Panc1 (cell line): ENCODE measurements at regions not wholly inside any gene's neighbourhood (a gene's known extent, or its start where the extent isn't known, plus 50 kb on each side); places are given as distances from the start of the nearest gene placed in this dataset.

Source experiments
- CTCF ChIP-seq: fragments of 450-650 bp; IDR thresholded peaks from 2 replicates; pipeline ENCODE4 v1.5.1; 2017; ENCODE audit warnings: mild to moderate bottlenecking
- REST ChIP-seq, 2 experiments: IDR thresholded peaks; 2 replicates each; pipeline ENCODE4 v1.6.1; 2011 to 2012; ENCODE audit warnings: low read depth in 2 of 2, control low read depth in 1 of 2, low read length in 1 of 2, mild to moderate bottlenecking in 1 of 2, moderate library complexity in 1 of 2; ENCODE audit not compliant: insufficient read depth in 1 of 2

DNA sequence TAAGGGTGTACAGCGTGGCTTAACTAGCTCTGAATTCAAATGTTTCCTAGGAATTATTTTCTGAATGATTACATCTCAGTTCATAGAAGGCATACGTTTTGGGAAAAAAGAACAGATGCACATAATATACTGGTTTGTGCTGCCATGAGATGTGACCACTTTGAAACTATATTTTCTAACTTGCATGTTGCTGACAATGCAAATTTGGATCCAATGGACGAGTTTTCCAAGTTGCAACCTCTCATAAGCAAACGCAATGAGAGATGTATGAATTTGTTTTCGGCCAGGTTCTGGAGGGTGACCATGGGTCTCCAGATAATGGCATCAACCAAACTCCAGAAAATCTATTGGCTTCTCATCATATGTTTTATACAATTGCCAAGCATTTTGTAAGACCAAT is 1445.4 kb downstream of the AACS start:
- TF ChIP-seq CTCF (no peak), REST (IDR thresholded peaks at IDR 0.05; ENCODE audit: insufficient read depth in 1 of 2, low read depth in 2 of 2, low read length in 1 of 2) (no peak)
